ENCODE measurements at regions not wholly inside any gene's neighbourhood (a gene's known extent, or its start where the extent isn't known, plus 50 kb on each side); places are given as distances from the start of the nearest gene placed in this dataset.

- Histone ChIP-seq H3K9ac (ENCODE audit: extremely low read depth, insufficient read length, low read length) (no peak overlapping the region), H2BK20ac (ENCODE audit: low read depth, low read length, poor library complexity, severe bottlenecking) (no peak overlapping the region), H3K79me2 (ENCODE audit: insufficient read depth, low read length) (no peaks in the 10 kb centered on the region), H2BK120ac (ENCODE audit: low read depth, low read length, poor library complexity, severe bottlenecking) (no peak overlapping the region), H2BK15ac (ENCODE audit: low read depth, low read length) (no peak overlapping the region), H3K18ac (ENCODE audit: insufficient read length, low read depth, low read length) (no peak overlapping the region), H4K8ac (replicated peaks; ENCODE audit: insufficient read length, low read depth, low read length) (no peak overlapping the region), H3K23me2 (ENCODE audit: insufficient read length, low read depth, low read length, poor library complexity, severe bottlenecking) (peaks cover 19% of the 10 kb centered on the region), H3K4ac (ENCODE audit: low read depth, low read length) (no peak overlapping the region), H2BK5ac (ENCODE audit: insufficient read length, low read length) (no peak overlapping the region), H3K4me2 (ENCODE audit: insufficient read depth, insufficient read length, low read length) (peak overlapping the region; percentile 75), H3K23ac (ENCODE audit: insufficient read length, low read depth, low read length) (no peak overlapping the region), H2AK5ac (ENCODE audit: insufficient read length, low read length) (no peak overlapping the region), H3K27me3 (ENCODE audit: insufficient read depth, low read length) (peaks cover 24% of the 10 kb centered on the region), H3T11ph (ENCODE audit: low read length) (no peak overlapping the region), H2AFZ (ENCODE audit: low read length) (no peak overlapping the region), H3K56ac (ENCODE audit: insufficient read length, low read depth, low read length) (no peak overlapping the region), H3K9me3 (ENCODE audit: control insufficient read depth, low read depth, low read length) (no peaks in the 10 kb centered on the region), H3K27ac (ENCODE audit: insufficient read length, low read depth, low read length) (no peak overlapping the region), H4K20me1 (ENCODE audit: control insufficient read depth, insufficient read depth, insufficient read length) (no peaks in the 10 kb centered on the region), H3K4me1 (ENCODE audit: insufficient read depth, low read length) (no peaks in the 10 kb centered on the region), H4K5ac (ENCODE audit: insufficient read length, low read depth, low read length) (no peak overlapping the region), H3K79me1 (ENCODE audit: insufficient read depth, low read depth, low read length, poor library complexity, severe bottlenecking) (no peaks in the 10 kb centered on the region), H4K91ac (ENCODE audit: insufficient read length, low read depth, low read length) (no peak overlapping the region), H3K14ac (ENCODE audit: insufficient read depth, low read length) (no peak overlapping the region), H2BK12ac (ENCODE audit: insufficient read length, low read depth, low read length) (no peak overlapping the region)
- Mint-ChIP-seq H3K36me3 (ENCODE audit: insufficient read depth in 1 of 3, low read depth in 3 of 3) (no peaks in the 10 kb centered on the region), H3K4me3 (peak overlapping the region; percentile 70 to 88), H3K27me3 (ENCODE audit: low read depth) (peaks cover 74% of the 10 kb centered on the region), H3K27ac (no peak overlapping the region), H3K4me1 (peaks cover 13 to 15% of the 10 kb centered on the region in 2 experiments), H3K9me3 (no peaks in the 10 kb centered on the region; a peak in 1 of 5 replicates)
- no peak for TF ChIP-seq CTCF (conservative IDR thresholded peaks at IDR 0.05)
- DNase-seq, result peak; percentile 41
- no CpG with 5 or more reads among the region's 30 CpGs for WGBS (ENCODE audit: extremely low coverage, insufficient read length, low lambda C conversion rate)
These were observed 132.8 kb upstream of the MYO16 start for GRCh38 chr13:108496362-108497210.
